ENCODE measurements at regions not wholly inside any gene's neighbourhood (a gene's known extent, or its start where the extent isn't known, plus 50 kb on each side); places are given as distances from the start of the nearest gene placed in this dataset.

DNA sequence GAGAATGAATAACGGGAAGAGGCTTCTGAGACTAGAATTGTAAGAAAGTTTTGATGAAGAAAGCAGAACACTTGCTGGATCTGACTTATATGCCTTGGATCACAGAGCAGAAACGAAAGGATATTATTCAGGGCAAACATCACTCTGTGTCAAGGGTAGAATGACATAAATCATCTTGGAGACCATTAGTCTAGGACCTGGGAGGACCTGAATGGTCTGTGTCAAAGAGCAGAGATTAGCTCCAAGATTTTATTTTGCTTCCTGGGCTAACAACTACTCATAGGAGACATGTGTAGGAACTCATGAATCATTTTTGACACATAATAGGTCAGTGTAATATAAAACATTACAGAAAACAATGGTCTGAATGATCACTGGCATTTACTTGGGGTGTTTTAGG lies 417.9 kb downstream of the SLCO4C1 start:
- 100% methylated on average over 1 of the region's 2 CpGs for WGBS (ENCODE audit: extremely low coverage, insufficient read length, low lambda C conversion rate)

More for the DNA sequence above, 417.9 kb downstream of the SLCO4C1 start:
- DNase-seq, result no peak
- Histone ChIP-seq H3K14ac (ENCODE audit: insufficient read depth, low read length) (no peak overlapping the region), H2BK12ac (ENCODE audit: insufficient read length, low read depth, low read length) (no peak overlapping the region), H3K27me3 (ENCODE audit: insufficient read depth, low read length) (no peaks in the 10 kb centered on the region), H2BK5ac (ENCODE audit: insufficient read length, low read length) (no peak overlapping the region), H3K56ac (ENCODE audit: insufficient read length, low read depth, low read length) (no peak overlapping the region), H3K4ac (ENCODE audit: low read depth, low read length) (no peak overlapping the region), H3K79me1 (ENCODE audit: insufficient read depth, low read depth, low read length, poor library complexity, severe bottlenecking) (no peaks in the 10 kb centered on the region), H3T11ph (ENCODE audit: low read length) (no peak overlapping the region), H3K9me3 (ENCODE audit: control insufficient read depth, low read depth, low read length) (no peaks in the 10 kb centered on the region), H3K4me2 (ENCODE audit: insufficient read depth, insufficient read length, low read length) (no peak overlapping the region), H4K8ac (replicated peaks; ENCODE audit: insufficient read length, low read depth, low read length) (no peak overlapping the region), H2BK120ac (ENCODE audit: low read depth, low read length, poor library complexity, severe bottlenecking) (no peak overlapping the region), H3K79me2 (ENCODE audit: insufficient read depth, low read length) (no peaks in the 10 kb centered on the region), H3K23me2 (ENCODE audit: insufficient read length, low read depth, low read length, poor library complexity, severe bottlenecking) (no peaks in the 10 kb centered on the region), H2AK5ac (ENCODE audit: insufficient read length, low read length) (no peak overlapping the region), H3K4me1 (ENCODE audit: insufficient read depth, low read length) (no peaks in the 10 kb centered on the region), H2AFZ (ENCODE audit: low read length) (no peak overlapping the region), H4K20me1 (ENCODE audit: control insufficient read depth, insufficient read depth, insufficient read length) (no peaks in the 10 kb centered on the region), H3K27ac (ENCODE audit: insufficient read length, low read depth, low read length) (no peak overlapping the region), H2BK20ac (ENCODE audit: low read depth, low read length, poor library complexity, severe bottlenecking) (no peak overlapping the region), H4K5ac (ENCODE audit: insufficient read length, low read depth, low read length) (no peak overlapping the region), H2BK15ac (ENCODE audit: low read depth, low read length) (no peak overlapping the region), H3K23ac (ENCODE audit: insufficient read length, low read depth, low read length) (no peak overlapping the region), H3K9ac (ENCODE audit: extremely low read depth, insufficient read length, low read length) (no peak overlapping the region), H4K91ac (ENCODE audit: insufficient read length, low read depth, low read length) (no peak overlapping the region), H3K18ac (ENCODE audit: insufficient read length, low read depth, low read length) (no peak overlapping the region)
- H3K27ac Mint-ChIP-seq, result no peak overlapping the region
- no peaks in the 10 kb centered on the region for H3K9me3 Mint-ChIP-seq
- H3K27me3 Mint-ChIP-seq (ENCODE audit: low read depth), result no peaks in the 10 kb centered on the region
- TF ChIP-seq, protein P1, sequence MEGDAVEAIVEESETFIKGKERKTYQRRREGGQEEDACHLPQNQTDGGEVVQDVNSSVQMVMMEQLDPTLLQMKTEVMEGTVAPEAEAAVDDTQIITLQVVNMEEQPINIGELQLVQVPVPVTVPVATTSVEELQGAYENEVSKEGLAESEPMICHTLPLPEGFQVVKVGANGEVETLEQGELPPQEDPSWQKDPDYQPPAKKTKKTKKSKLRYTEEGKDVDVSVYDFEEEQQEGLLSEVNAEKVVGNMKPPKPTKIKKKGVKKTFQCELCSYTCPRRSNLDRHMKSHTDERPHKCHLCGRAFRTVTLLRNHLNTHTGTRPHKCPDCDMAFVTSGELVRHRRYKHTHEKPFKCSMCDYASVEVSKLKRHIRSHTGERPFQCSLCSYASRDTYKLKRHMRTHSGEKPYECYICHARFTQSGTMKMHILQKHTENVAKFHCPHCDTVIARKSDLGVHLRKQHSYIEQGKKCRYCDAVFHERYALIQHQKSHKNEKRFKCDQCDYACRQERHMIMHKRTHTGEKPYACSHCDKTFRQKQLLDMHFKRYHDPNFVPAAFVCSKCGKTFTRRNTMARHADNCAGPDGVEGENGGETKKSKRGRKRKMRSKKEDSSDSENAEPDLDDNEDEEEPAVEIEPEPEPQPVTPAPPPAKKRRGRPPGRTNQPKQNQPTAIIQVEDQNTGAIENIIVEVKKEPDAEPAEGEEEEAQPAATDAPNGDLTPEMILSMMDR (conservative IDR thresholded peaks at IDR 0.05), result no peak
- no peaks in the 10 kb centered on the region for H3K36me3 Mint-ChIP-seq (ENCODE audit: insufficient read depth in 1 of 3, low read depth in 3 of 3)
- peaks cover 3 to 7% of the 10 kb centered on the region in 2 experiments for H3K4me1 Mint-ChIP-seq
- H3K4me3 Mint-ChIP-seq, result no peak overlapping the region

All from H9 (cell line).